ENCODE measurements at regions not wholly inside any gene's neighbourhood (a gene's known extent, or its start where the extent isn't known, plus 50 kb on each side); places are given as distances from the start of the nearest gene placed in this dataset.

DNA sequence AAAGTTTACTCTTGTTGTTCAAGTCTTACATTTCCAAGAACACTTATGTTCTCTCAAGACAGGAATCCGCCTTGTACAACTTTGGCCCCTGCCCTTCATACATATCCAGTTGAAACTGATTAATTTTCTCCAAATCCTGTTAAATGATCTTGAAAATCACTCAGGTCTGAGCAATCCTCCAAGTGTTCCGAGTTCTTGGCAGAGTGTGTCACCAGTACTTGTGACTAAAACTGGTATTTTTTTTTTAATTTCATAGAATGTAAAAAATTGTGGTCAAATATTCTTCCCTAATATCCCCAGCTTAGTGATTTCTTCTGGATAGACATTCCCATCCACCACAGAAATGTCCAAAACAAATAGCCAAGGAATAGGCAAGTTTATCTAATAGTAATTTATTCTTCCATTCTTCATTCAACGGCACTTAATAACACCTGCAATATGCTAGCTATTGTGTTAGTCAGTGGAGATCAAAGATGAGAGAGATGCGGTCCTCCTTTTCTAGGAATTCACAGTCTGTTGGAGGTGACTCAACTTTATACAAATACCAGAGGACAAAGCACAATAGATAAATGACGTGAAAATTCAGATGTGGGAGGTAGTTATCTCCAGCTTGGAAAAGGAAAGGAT is 71.4 kb downstream of the DIRAS3 start:
- TF ChIP-seq POLR2A (IDR thresholded peaks at IDR 0.05) (no peak), CTCF (IDR thresholded peaks at IDR 0.05) (no peak)
